Embryonic facial prominence (tissue), 1 donor: ENCODE measurements at regions not wholly inside any gene's neighbourhood (a gene's known extent, or its start where the extent isn't known, plus 50 kb on each side); places are given as distances from the start of the nearest gene placed in this dataset.

Source experiments
- DNase-seq: peaks from one replicate; pipeline ENCODE4 v3.0.0-alpha.2; 2016; ENCODE audit errors: extremely low spot score

GRCh38 chr4:163868445-163868844 is 374.0 kb downstream of the TMA16 start:
- DNase-seq = no peak

GRCh38 chr4:163871078-163871477 is 376.6 kb downstream of the TMA16 start:
- no peak for DNase-seq

DNA sequence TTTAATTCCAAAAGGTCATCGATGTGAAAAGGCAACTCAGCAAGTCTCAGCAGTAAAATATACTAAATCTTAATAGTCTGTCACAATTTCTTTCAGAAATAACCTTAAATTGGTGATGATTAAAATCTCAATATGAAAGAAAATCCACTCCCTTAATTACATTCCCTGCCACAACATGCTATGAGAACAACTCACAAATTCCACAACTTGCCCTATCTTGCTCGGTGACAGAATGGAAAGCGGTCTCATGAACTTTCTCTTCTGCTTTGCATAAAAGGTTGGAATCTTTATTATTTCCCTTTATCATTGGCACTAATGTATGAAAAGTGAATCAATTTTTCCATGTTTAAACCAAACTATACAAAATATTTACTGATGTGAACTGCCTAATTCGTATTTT is 380.8 kb downstream of the TMA16 start:
- no peak for DNase-seq

DNA sequence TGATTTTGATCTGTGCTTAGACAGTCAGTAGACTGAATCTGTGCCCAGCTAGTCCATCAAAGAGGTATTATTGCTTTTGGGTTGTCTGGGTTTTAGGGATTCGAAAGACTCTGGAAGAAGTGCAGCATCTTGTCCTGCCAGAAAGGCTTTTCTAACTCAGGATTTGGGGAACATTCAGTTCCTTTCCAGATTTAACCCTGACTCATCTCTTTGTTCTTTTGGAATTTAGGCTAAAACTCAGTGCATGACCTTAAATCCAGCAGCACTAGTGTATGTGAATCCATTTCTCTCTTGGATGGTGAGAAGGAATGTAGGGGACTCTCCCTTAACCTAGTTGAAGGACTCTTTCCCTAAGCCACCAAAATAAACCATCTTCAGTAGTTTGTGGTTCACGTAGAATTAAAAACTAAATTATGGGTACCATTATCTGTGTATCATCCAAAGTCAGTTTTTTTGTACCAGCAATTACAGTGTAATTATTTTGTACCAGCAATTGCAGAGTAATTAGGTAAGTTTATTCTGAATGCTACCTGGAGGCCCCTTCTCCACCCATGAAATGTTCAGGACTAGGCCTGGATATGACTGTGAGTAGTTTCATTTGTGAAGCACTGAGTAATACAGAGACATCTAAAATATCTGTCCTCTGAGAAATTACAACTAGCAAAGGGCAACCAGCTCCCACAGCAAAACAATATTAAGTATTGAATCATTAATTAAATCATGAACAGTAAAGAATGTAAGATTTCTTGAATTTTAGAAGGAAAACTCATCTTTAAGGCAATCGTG is 384.0 kb downstream of the TMA16 start:
- no peak for DNase-seq

GRCh38 chr4:163892417-163892816 is 397.9 kb downstream of the TMA16 start:
- no peak for DNase-seq

GRCh38 chr4:163895378-163896005 is 401.0 kb downstream of the TMA16 start:
- DNase-seq = no peak

- no peak for DNase-seq
Measured at GRCh38 chr4:163901319-163901718, 406.8 kb downstream of the TMA16 start.

GRCh38 chr4:163902417-163902816 is 407.9 kb downstream of the TMA16 start:
- DNase-seq = no peak

DNA sequence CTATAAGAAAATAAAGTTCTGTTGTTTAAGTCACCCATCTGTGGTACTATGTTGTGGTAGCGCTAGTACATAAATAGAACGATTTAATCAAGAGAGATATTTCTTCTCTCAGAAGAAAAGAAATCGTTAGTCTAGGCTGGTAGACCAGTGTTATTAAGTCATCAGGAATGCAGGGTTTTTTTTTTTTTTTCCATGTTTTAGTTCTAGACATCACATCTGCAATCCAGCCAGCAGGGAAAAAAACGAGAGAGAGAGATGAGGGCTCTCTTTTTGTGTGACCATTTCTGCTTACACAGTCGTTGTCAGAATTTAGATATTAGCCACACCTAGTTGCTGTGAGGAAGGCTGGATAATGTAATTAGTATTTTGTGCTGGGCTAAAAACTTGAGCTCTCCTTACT is 417.4 kb downstream of the TMA16 start:
- no peak for DNase-seq

- DNase-seq = no peak
Measured at GRCh38 chr4:163913571-163913970, 419.1 kb downstream of the TMA16 start.

- DNase-seq = no peak
Measured at GRCh38 chr4:163915896-163916295, 421.4 kb downstream of the TMA16 start.

DNA sequence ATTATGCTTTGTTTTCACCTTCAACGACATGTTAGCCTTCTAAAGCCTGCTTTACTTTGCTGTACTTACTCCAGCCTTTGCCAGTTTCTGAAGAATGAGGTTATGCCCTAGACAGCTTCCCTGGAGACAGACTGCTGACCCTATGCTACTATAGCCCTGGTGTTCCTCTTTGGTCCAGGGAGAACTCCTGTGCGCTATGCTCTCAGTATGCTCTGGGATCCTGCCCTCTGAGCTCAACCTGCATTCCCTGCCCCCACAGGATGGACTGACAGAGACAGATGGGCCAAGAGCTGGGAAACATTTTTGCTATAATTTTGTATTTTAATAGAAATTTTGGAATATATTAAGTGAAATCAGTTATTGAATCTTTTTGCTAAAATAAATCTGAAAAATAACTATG is 425.9 kb downstream of the TMA16 start:
- DNase-seq = no peak

- no peak for DNase-seq
Measured at GRCh38 chr4:163922302-163922701, 427.8 kb downstream of the TMA16 start.

- no peak for DNase-seq
Measured at GRCh38 chr4:163923092-163923491, 428.6 kb downstream of the TMA16 start.

DNA sequence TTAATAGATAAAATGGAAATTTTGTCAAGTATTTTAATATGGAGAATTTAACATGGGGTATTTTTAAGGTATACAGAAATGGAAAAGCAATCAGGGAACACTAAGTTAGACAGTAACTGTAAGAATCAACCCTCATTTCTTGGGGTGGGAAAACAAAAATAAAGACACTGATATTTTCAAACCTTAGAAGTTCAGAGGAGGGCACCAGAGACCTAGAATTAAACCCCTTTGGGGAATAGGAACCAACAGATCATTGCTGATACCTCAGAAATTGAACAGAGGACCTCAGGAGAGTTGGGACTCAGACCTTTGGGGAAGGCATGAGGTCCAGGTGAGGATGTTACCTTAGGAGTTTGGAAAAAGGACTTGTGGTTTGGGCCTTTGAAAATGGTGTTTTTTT is 435.6 kb downstream of the TMA16 start:
- DNase-seq = no peak

- DNase-seq = no peak
Measured at GRCh38 chr4:163932504-163932903, 438.0 kb downstream of the TMA16 start.

- DNase-seq = no peak
Measured at GRCh38 chr4:163939597-163939996, 445.1 kb downstream of the TMA16 start.

- no peak for DNase-seq
Measured at GRCh38 chr4:163941221-163941905, 446.9 kb downstream of the TMA16 start.

DNA sequence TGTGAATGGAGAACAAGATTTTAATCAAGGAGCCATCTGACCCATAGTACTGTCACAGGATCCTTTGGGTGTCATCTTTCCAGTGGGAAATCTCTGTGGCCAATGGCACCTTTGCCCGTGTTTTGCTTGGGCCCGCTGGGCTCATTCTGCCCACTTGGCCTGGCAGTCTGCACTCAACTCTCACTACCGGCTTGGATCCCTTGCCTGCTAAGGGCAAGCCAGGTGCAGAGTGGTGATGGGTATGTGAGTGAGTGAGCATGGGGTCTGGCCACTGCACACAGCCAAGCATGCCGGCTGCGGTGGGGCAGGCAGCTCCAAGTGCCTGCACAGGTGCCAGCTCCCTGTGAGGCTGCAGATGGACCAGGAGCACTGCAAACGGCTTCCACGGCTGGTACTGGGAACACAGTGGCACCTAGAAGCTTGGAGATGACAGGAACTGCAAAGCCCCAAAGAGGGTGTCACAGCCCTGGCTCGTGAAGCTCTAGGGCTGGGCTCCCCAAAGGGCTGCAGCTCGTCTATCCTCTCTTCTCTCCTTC is 454.5 kb downstream of the TMA16 start:
- DNase-seq = no peak

GRCh38 chr4:163949976-163950601 is 455.6 kb downstream of the TMA16 start:
- no peak for DNase-seq

DNA sequence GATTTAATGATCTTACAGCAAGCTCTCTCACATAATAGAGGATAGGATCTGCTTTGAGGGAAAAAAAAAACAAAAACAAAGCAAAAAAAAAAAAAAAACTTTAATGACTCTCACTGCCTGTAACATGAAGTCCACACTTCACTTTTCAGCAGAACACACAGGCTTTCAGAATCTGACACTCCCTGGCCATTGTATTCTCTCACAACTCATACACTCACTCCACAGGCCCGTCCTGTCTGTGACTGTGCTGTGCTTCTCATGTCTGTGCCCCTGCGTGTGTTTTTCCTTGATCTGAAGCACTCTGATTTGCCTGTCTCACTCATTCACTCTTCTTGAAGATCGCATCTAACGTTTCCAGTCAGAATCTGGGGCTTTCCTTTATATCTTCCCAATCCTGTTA is 460.8 kb downstream of the TMA16 start:
- no peak for DNase-seq

- no peak for DNase-seq
Measured at GRCh38 chr4:163958751-163959150, 464.3 kb downstream of the TMA16 start.
